AG09309 (cell line): ENCODE measurements at regions not wholly inside any gene's neighbourhood (a gene's known extent, or its start where the extent isn't known, plus 50 kb on each side); places are given as distances from the start of the nearest gene placed in this dataset.

Experiments used
- DNase-seq: peaks from one replicate; pipeline ENCODE4 v3.0.0-alpha.2; 2010; ENCODE audit warnings: low read depth
- H3K4me3 ChIP-seq: 2 replicates; pipeline ENCODE4 v1.5.1; 2011; ENCODE audit warnings: mild to moderate bottlenecking, low read depth, low read length, moderate library complexity; ENCODE audit not compliant: control insufficient read depth
- CTCF ChIP-seq: IDR thresholded peaks from 2 replicates; pipeline ENCODE4 v1.5.1; 2011; ENCODE audit warnings: mild to moderate bottlenecking, low read depth, low read length, inconsistent platforms; ENCODE audit not compliant: insufficient read depth, control insufficient read depth; ENCODE audit errors: missing control alignments

- no peak overlapping the region for H3K4me3 ChIP-seq
- no peak for DNase-seq
- no peak for TF ChIP-seq CTCF
Observed at GRCh38 chr18:44047585-44047984, 633.1 kb upstream of the SETBP1 start.

GRCh38 chr18:44048435-44048834, 632.3 kb upstream of the SETBP1 start:
- no peak for TF ChIP-seq CTCF
- no peak overlapping the region for H3K4me3 ChIP-seq
- DNase-seq, result no peak

GRCh38 chr18:44048846-44049245, 631.8 kb upstream of the SETBP1 start:
- no peak for TF ChIP-seq CTCF
- no peak for DNase-seq
- no peak overlapping the region for H3K4me3 ChIP-seq

GRCh38 chr18:44051026-44051425, 629.7 kb upstream of the SETBP1 start:
- no peak overlapping the region for H3K4me3 ChIP-seq
- TF ChIP-seq CTCF, result no peak
- DNase-seq, result no peak

DNA sequence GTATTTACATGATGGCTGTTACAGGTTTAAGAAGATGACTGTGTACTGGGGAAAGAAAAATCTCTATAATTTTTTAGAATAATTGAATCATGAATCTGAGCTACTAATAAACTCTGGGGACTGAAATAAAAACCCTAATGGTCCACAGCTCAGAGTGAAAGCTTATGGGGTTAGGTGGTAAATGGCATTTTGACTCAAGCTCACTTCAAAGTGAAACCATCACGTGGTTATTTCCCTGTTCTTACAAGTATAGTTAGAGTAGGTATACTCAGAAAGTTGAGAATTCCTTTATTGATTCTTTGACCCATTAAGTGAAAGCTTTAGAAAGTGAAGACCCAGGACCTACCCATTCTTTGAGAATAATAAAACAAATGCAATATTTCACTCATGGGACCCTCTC, 626.2 kb upstream of the SETBP1 start:
- H3K4me3 ChIP-seq, result no peak overlapping the region
- no peak for DNase-seq
- TF ChIP-seq CTCF, result no peak

DNA sequence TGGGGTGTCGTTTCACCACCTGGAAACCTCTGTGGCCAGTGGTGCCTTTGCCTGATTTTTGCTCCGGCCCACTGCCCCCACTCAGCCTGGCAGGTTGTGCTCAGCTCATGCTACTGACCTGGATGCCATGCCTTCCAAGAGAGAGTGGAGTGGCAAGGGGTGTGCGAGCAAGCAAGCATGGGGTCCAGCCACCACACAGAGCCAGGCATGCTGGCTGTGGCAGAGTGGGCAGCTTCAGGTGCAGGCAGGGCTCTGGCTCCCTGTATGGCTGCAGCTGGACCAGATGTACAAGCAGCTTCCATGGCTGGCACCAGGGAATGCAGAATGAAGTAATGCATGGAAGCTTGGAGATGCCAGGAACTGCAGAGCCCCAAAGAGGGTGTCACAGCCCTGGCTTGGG, 620.5 kb upstream of the SETBP1 start:
- no peak for TF ChIP-seq CTCF
- H3K4me3 ChIP-seq, result no peak overlapping the region
- DNase-seq, result no peak

DNA sequence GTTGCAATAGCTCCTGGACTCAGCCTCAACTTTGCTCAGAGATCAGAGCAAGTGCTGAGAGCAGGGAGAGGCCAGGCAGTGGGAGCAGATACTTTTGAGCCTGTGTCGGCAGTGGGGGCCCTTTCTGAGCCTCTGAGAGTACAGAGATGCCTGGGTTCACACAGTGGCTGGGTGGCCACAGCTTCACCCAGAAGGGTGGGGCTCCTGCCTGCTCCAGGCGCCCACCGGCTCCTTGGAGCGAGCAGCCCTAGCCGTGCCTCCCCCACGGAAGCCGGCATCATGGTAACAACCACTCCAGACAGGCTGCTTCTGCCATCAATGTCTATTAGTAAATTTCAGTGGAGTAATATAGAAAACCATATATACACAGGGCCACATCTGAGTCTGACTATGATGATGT, 619.2 kb upstream of the SETBP1 start:
- DNase-seq, result no peak
- no peak for TF ChIP-seq CTCF

More for the DNA sequence above, 619.2 kb upstream of the SETBP1 start:
- no peak overlapping the region for H3K4me3 ChIP-seq
